Vagina (tissue), 2 donors: ENCODE measurements at regions not wholly inside any gene's neighbourhood (a gene's known extent, or its start where the extent isn't known, plus 50 kb on each side); places are given as distances from the start of the nearest gene placed in this dataset.

Experiments
- CTCF ChIP-seq, 3 experiments: fragments of 450-650 bp in 2 of 3; fragments of 200-600 bp in 1 of 3; sonication (generic) in 1 of 3; IDR thresholded peaks; one replicate each; pipeline ENCODE4 v1.5.1; 2017 to 2019; ENCODE audit warnings: antibody characterized with exemption in 3 of 3, mild to moderate bottlenecking in 2 of 3, moderate library complexity in 2 of 3
- POLR2A ChIP-seq, 2 donors: fragments of 450-650 bp; IDR thresholded peaks; one replicate each; pipeline ENCODE4 v1.6.1; 2017; ENCODE audit warnings: antibody characterized with exemption in 2 of 2, mild to moderate bottlenecking in 2 of 2, moderate library complexity in 2 of 2

DNA sequence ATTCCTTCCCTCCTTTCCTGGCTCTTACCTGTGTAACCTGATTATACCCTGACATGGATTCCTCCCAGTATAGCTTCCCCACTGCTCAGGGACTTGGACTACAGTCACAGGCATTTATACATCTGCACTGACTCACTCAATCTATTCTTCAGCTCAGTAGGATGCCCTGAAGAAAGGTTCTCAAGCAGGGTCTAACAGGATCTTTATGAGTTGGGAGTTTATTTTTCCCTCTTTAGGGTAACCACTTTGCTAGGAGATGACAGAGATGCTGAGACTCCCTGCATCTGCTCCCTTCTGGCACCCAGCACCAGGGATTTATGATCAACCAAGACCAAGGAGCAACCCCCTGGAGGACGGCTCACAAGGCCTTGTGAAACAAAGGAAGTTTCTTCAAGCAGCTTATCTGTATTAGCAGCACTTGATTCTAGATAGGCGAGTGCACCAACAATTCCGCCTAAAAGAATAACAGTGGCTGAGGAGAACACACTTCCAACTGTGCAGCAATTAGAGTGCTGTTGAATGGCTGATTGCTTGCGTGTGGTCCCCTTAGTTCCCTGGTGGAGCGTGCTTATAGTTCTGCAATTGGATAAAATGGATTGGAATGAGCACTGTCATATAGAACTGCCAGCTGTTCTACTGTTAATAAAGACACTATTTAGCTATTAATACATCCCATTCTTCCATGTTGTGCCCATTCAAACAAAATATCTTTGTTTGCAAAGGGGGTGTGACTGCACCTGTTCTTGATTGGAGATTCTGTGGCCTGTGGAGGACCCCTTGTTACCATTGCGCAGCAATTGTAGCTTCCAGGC is 482.6 kb downstream of the ZNF608 start:
- TF ChIP-seq CTCF (IDR thresholded peaks at IDR 0.05) (no peak), POLR2A (IDR thresholded peaks at IDR 0.05) (no peak)
